ENCODE measurements at regions not wholly inside any gene's neighbourhood (a gene's known extent, or its start where the extent isn't known, plus 50 kb on each side); places are given as distances from the start of the nearest gene placed in this dataset.

GRCh38 chr4:100130964-100131363, 59.3 kb downstream of the DDIT4L start:
- no peak overlapping the region for H3K4me3 ChIP-seq (ENCODE audit: low read length in 3 of 3)

GRCh38 chr4:100130491-100130890, 59.8 kb downstream of the DDIT4L start:
- Histone ChIP-seq H3K9ac (ENCODE audit: low read depth in 1 of 3, low read length in 3 of 3) (peak overlapping the region in 1 of 3 donors; percentile 19), H3K27ac (ENCODE audit: low read depth, low read length) (no peak overlapping the region), H3K4me1 (ENCODE audit: control insufficient read depth in 3 of 3, insufficient read depth in 3 of 3, low read length in 3 of 3) (peaks cover 0 to 2% (median 0%) of the 10 kb centered on the region in 3 donors), H3K9me3 (ENCODE audit: control insufficient read depth in 3 of 3, low read length in 3 of 3) (no peaks in the 10 kb centered on the region), H3K27me3 (ENCODE audit: control insufficient read depth in 3 of 3, insufficient read depth in 3 of 3, low read length in 3 of 3) (no peaks in the 10 kb centered on the region), H3K4me3 (ENCODE audit: low read length in 3 of 3) (no peak overlapping the region), H3K36me3 (ENCODE audit: control insufficient read depth in 3 of 3, insufficient read depth in 3 of 3, low read length in 3 of 3) (no peaks in the 10 kb centered on the region)

More at GRCh38 chr4:100130964-100131363, 59.3 kb downstream of the DDIT4L start:
- Histone ChIP-seq H3K27me3 (ENCODE audit: control insufficient read depth in 3 of 3, insufficient read depth in 3 of 3, low read length in 3 of 3) (no peaks in the 10 kb centered on the region), H3K9ac (ENCODE audit: low read depth in 1 of 3, low read length in 3 of 3) (peak overlapping the region in 1 of 3 donors; percentile 19), H3K4me1 (ENCODE audit: control insufficient read depth in 3 of 3, insufficient read depth in 3 of 3, low read length in 3 of 3) (peaks cover 0 to 2% (median 0%) of the 10 kb centered on the region in 3 donors), H3K27ac (ENCODE audit: low read depth, low read length) (no peak overlapping the region), H3K36me3 (ENCODE audit: control insufficient read depth in 3 of 3, insufficient read depth in 3 of 3, low read length in 3 of 3) (no peaks in the 10 kb centered on the region), H3K9me3 (ENCODE audit: control insufficient read depth in 3 of 3, low read length in 3 of 3) (no peaks in the 10 kb centered on the region)

- H3K9ac ChIP-seq (ENCODE audit: low read depth in 1 of 3, low read length in 3 of 3): no peak overlapping the region
- no peak overlapping the region for H3K27ac ChIP-seq (ENCODE audit: low read depth, low read length)
- no peak overlapping the region for H3K4me3 ChIP-seq (ENCODE audit: low read length in 3 of 3)
- no peaks in the 10 kb centered on the region for H3K36me3 ChIP-seq (ENCODE audit: control insufficient read depth in 3 of 3, insufficient read depth in 3 of 3, low read length in 3 of 3)
- H3K4me1 ChIP-seq (ENCODE audit: control insufficient read depth in 3 of 3, insufficient read depth in 3 of 3, low read length in 3 of 3): peaks cover 0 to 2% (median 0%) of the 10 kb centered on the region in 3 donors
- no peaks in the 10 kb centered on the region for H3K9me3 ChIP-seq (ENCODE audit: control insufficient read depth in 3 of 3, low read length in 3 of 3)
- no peaks in the 10 kb centered on the region for H3K27me3 ChIP-seq (ENCODE audit: control insufficient read depth in 3 of 3, insufficient read depth in 3 of 3, low read length in 3 of 3)
These were observed 60.5 kb downstream of the DDIT4L start for GRCh38 chr4:100129774-100130173.

GRCh38 chr4:100128338-100128737, 61.9 kb downstream of the DDIT4L start:
- Histone ChIP-seq H3K27me3 (ENCODE audit: control insufficient read depth in 3 of 3, insufficient read depth in 3 of 3, low read length in 3 of 3) (no peaks in the 10 kb centered on the region), H3K4me3 (ENCODE audit: low read length in 3 of 3) (no peak overlapping the region), H3K4me1 (ENCODE audit: control insufficient read depth in 3 of 3, insufficient read depth in 3 of 3, low read length in 3 of 3) (peaks cover 0 to 2% (median 0%) of the 10 kb centered on the region in 3 donors), H3K36me3 (ENCODE audit: control insufficient read depth in 3 of 3, insufficient read depth in 3 of 3, low read length in 3 of 3) (no peaks in the 10 kb centered on the region), H3K9ac (ENCODE audit: low read depth in 1 of 3, low read length in 3 of 3) (no peak overlapping the region), H3K27ac (ENCODE audit: low read depth, low read length) (no peak overlapping the region), H3K9me3 (ENCODE audit: control insufficient read depth in 3 of 3, low read length in 3 of 3) (no peaks in the 10 kb centered on the region)

GRCh38 chr4:100124715-100125114, 65.6 kb downstream of the DDIT4L start:
- no peaks in the 10 kb centered on the region for H3K4me1 ChIP-seq (ENCODE audit: control insufficient read depth in 3 of 3, insufficient read depth in 3 of 3, low read length in 3 of 3)
- no peak overlapping the region for H3K27ac ChIP-seq (ENCODE audit: low read depth, low read length)
- no peak overlapping the region for H3K4me3 ChIP-seq (ENCODE audit: low read length in 3 of 3)
- H3K27me3 ChIP-seq (ENCODE audit: control insufficient read depth in 3 of 3, insufficient read depth in 3 of 3, low read length in 3 of 3): no peaks in the 10 kb centered on the region
- H3K9me3 ChIP-seq (ENCODE audit: control insufficient read depth in 3 of 3, low read length in 3 of 3): no peaks in the 10 kb centered on the region
- no peaks in the 10 kb centered on the region for H3K36me3 ChIP-seq (ENCODE audit: control insufficient read depth in 3 of 3, insufficient read depth in 3 of 3, low read length in 3 of 3)
- H3K9ac ChIP-seq (ENCODE audit: low read depth in 1 of 3, low read length in 3 of 3): no peak overlapping the region

- no peaks in the 10 kb centered on the region for H3K9me3 ChIP-seq (ENCODE audit: control insufficient read depth in 3 of 3, low read length in 3 of 3)
- no peak overlapping the region for H3K4me3 ChIP-seq (ENCODE audit: low read length in 3 of 3)
- H3K4me1 ChIP-seq (ENCODE audit: control insufficient read depth in 3 of 3, insufficient read depth in 3 of 3, low read length in 3 of 3): no peaks in the 10 kb centered on the region
- no peak overlapping the region for H3K27ac ChIP-seq (ENCODE audit: low read depth, low read length)
- no peak overlapping the region for H3K9ac ChIP-seq (ENCODE audit: low read depth in 1 of 3, low read length in 3 of 3)
- no peaks in the 10 kb centered on the region for H3K27me3 ChIP-seq (ENCODE audit: control insufficient read depth in 3 of 3, insufficient read depth in 3 of 3, low read length in 3 of 3)
- H3K36me3 ChIP-seq (ENCODE audit: control insufficient read depth in 3 of 3, insufficient read depth in 3 of 3, low read length in 3 of 3): no peaks in the 10 kb centered on the region
These were observed 72.1 kb downstream of the DDIT4L start for GRCh38 chr4:100118181-100118580.

- Histone ChIP-seq H3K36me3 (ENCODE audit: control insufficient read depth in 3 of 3, insufficient read depth in 3 of 3, low read length in 3 of 3) (no peaks in the 10 kb centered on the region), H3K27ac (ENCODE audit: low read depth, low read length) (no peak overlapping the region), H3K4me3 (ENCODE audit: low read length in 3 of 3) (no peak overlapping the region), H3K9ac (ENCODE audit: low read depth in 1 of 3, low read length in 3 of 3) (no peak overlapping the region), H3K27me3 (ENCODE audit: control insufficient read depth in 3 of 3, insufficient read depth in 3 of 3, low read length in 3 of 3) (no peaks in the 10 kb centered on the region), H3K9me3 (ENCODE audit: control insufficient read depth in 3 of 3, low read length in 3 of 3) (no peaks in the 10 kb centered on the region), H3K4me1 (ENCODE audit: control insufficient read depth in 3 of 3, insufficient read depth in 3 of 3, low read length in 3 of 3) (no peaks in the 10 kb centered on the region)
These were observed 72.5 kb downstream of the DDIT4L start for GRCh38 chr4:100117750-100118149.

GRCh38 chr4:100114909-100115308, 75.4 kb downstream of the DDIT4L start:
- no peak overlapping the region for H3K9ac ChIP-seq (ENCODE audit: low read depth in 1 of 3, low read length in 3 of 3)
- no peak overlapping the region for H3K4me3 ChIP-seq (ENCODE audit: low read length in 3 of 3)
- no peak overlapping the region for H3K27ac ChIP-seq (ENCODE audit: low read depth, low read length)
- H3K4me1 ChIP-seq (ENCODE audit: control insufficient read depth in 3 of 3, insufficient read depth in 3 of 3, low read length in 3 of 3): no peaks in the 10 kb centered on the region
- H3K9me3 ChIP-seq (ENCODE audit: control insufficient read depth in 3 of 3, low read length in 3 of 3): no peaks in the 10 kb centered on the region
- no peaks in the 10 kb centered on the region for H3K27me3 ChIP-seq (ENCODE audit: control insufficient read depth in 3 of 3, insufficient read depth in 3 of 3, low read length in 3 of 3)
- no peaks in the 10 kb centered on the region for H3K36me3 ChIP-seq (ENCODE audit: control insufficient read depth in 3 of 3, insufficient read depth in 3 of 3, low read length in 3 of 3)

- Histone ChIP-seq H3K27me3 (ENCODE audit: control insufficient read depth in 3 of 3, insufficient read depth in 3 of 3, low read length in 3 of 3) (no peaks in the 10 kb centered on the region), H3K36me3 (ENCODE audit: control insufficient read depth in 3 of 3, insufficient read depth in 3 of 3, low read length in 3 of 3) (no peaks in the 10 kb centered on the region), H3K27ac (ENCODE audit: low read depth, low read length) (no peak overlapping the region), H3K4me1 (ENCODE audit: control insufficient read depth in 3 of 3, insufficient read depth in 3 of 3, low read length in 3 of 3) (no peaks in the 10 kb centered on the region), H3K9ac (ENCODE audit: low read depth in 1 of 3, low read length in 3 of 3) (no peak overlapping the region), H3K9me3 (ENCODE audit: control insufficient read depth in 3 of 3, low read length in 3 of 3) (no peaks in the 10 kb centered on the region), H3K4me3 (ENCODE audit: low read length in 3 of 3) (no peak overlapping the region)
These were observed 76.5 kb downstream of the DDIT4L start for GRCh38 chr4:100113732-100114131.

GRCh38 chr4:100113096-100113495, 77.2 kb downstream of the DDIT4L start:
- H3K9ac ChIP-seq (ENCODE audit: low read depth in 1 of 3, low read length in 3 of 3): no peak overlapping the region
- H3K9me3 ChIP-seq (ENCODE audit: control insufficient read depth in 3 of 3, low read length in 3 of 3): no peaks in the 10 kb centered on the region
- no peaks in the 10 kb centered on the region for H3K36me3 ChIP-seq (ENCODE audit: control insufficient read depth in 3 of 3, insufficient read depth in 3 of 3, low read length in 3 of 3)
- no peaks in the 10 kb centered on the region for H3K4me1 ChIP-seq (ENCODE audit: control insufficient read depth in 3 of 3, insufficient read depth in 3 of 3, low read length in 3 of 3)
- H3K4me3 ChIP-seq (ENCODE audit: low read length in 3 of 3): no peak overlapping the region
- no peak overlapping the region for H3K27ac ChIP-seq (ENCODE audit: low read depth, low read length)
- H3K27me3 ChIP-seq (ENCODE audit: control insufficient read depth in 3 of 3, insufficient read depth in 3 of 3, low read length in 3 of 3): no peaks in the 10 kb centered on the region

- no peak overlapping the region for H3K4me3 ChIP-seq (ENCODE audit: low read length in 3 of 3)
- H3K4me1 ChIP-seq (ENCODE audit: control insufficient read depth in 3 of 3, insufficient read depth in 3 of 3, low read length in 3 of 3): no peaks in the 10 kb centered on the region
- no peak overlapping the region for H3K27ac ChIP-seq (ENCODE audit: low read depth, low read length)
These were observed 80.3 kb downstream of the DDIT4L start for GRCh38 chr4:100109921-100110320.

More at GRCh38 chr4:100109921-100110320, 80.3 kb downstream of the DDIT4L start:
- Histone ChIP-seq H3K9me3 (ENCODE audit: control insufficient read depth in 3 of 3, low read length in 3 of 3) (no peaks in the 10 kb centered on the region), H3K36me3 (ENCODE audit: control insufficient read depth in 3 of 3, insufficient read depth in 3 of 3, low read length in 3 of 3) (no peaks in the 10 kb centered on the region), H3K27me3 (ENCODE audit: control insufficient read depth in 3 of 3, insufficient read depth in 3 of 3, low read length in 3 of 3) (no peaks in the 10 kb centered on the region), H3K9ac (ENCODE audit: low read depth in 1 of 3, low read length in 3 of 3) (no peak overlapping the region)

All from skeletal muscle tissue (tissue), 3 donors.